Sigmoid colon (tissue), 6 donors: ENCODE measurements at regions not wholly inside any gene's neighbourhood (a gene's known extent, or its start where the extent isn't known, plus 50 kb on each side); places are given as distances from the start of the nearest gene placed in this dataset.

ENCODE experiments used
- DNase-seq: peaks from one replicate; pipeline ENCODE4 v3.0.0-alpha.2; 2019
- H3K27ac ChIP-seq, 4 donors: fragments of 200-600 bp; sonication (generic); one replicate each; pipeline ENCODE4 v1.5.1; 2016 to 2019; ENCODE audit warnings: mild to moderate bottlenecking in 1 of 4
- H3K27me3 ChIP-seq, 3 donors: fragments of 200-600 bp; sonication (generic); one replicate each; pipeline ENCODE4 v1.5.1; 2019; ENCODE audit warnings: mild to moderate bottlenecking in 1 of 3
- H3K36me3 ChIP-seq, 4 donors: fragments of 200-600 bp; sonication (generic); one replicate each; pipeline ENCODE4 v1.5.1; 2016 to 2019
- H3K4me1 ChIP-seq, 4 donors: fragments of 200-600 bp; sonication (generic); one replicate each; pipeline ENCODE4 v1.5.1; 2017 to 2019
- H3K4me3 ChIP-seq, 4 donors: fragments of 200-600 bp; sonication (generic); one replicate each; pipeline ENCODE4 v1.5.1; 2017 to 2019; ENCODE audit warnings: mild to moderate bottlenecking in 2 of 4, moderate library complexity in 1 of 4
- H3K9me3 ChIP-seq, 4 donors: fragments of 200-600 bp in 3 of 4; sonication (generic) in 3 of 4; one replicate each; pipeline versions ENCODE4 v1.5.1 to v1.6.1; 2013 to 2019
- EP300 ChIP-seq, 4 donors: sonication (generic); formaldehyde crosslinking; IDR thresholded peaks; one replicate each; pipeline ENCODE4 v1.6.1; 2017; ENCODE audit warnings: antibody characterized with exemption in 4 of 4
- POLR2A ChIP-seq, 2 donors: fragments of 450-650 bp; IDR thresholded peaks; one replicate each; pipeline ENCODE4 v1.6.1; 2016; ENCODE audit warnings: antibody characterized with exemption in 2 of 2, mild to moderate bottlenecking in 2 of 2, moderate library complexity in 2 of 2
- POLR2AphosphoS5 ChIP-seq, 4 donors: sonication (generic); formaldehyde crosslinking; IDR thresholded peaks; one replicate each; pipeline ENCODE4 v1.6.1; 2017; ENCODE audit warnings: antibody characterized with exemption in 4 of 4
- WGBS, 2 donors: extraction: QIAGEN DNeasy Blood & Tissue Kit; methylation state at CpG; one replicate each; pipeline ENCODE4 v1.1.7; 2013; 5-methylcytosine and 5-hydroxymethylcytosine counted together
- intact Hi-C: fragments of 100-400 bp; cut with DNase I; formaldehyde crosslinking; loops from one replicate; pipeline ENCODE4 v1.15.1; 2023
- TF ChIP-seq, protein P1 (sequence below), 4 experiments: fragments of 450-650 bp in 3 of 4; fragments of 200-600 bp in 1 of 4; IDR thresholded peaks; one replicate each; pipeline ENCODE4 v1.5.1; 2016 to 2019; ENCODE audit warnings: antibody characterized with exemption in 4 of 4, mild to moderate bottlenecking in 3 of 4, moderate library complexity in 2 of 4
- donor health status: healthy with polysubstance abuse.
- donor health status: healthy.

- TF ChIP-seq, protein P1, sequence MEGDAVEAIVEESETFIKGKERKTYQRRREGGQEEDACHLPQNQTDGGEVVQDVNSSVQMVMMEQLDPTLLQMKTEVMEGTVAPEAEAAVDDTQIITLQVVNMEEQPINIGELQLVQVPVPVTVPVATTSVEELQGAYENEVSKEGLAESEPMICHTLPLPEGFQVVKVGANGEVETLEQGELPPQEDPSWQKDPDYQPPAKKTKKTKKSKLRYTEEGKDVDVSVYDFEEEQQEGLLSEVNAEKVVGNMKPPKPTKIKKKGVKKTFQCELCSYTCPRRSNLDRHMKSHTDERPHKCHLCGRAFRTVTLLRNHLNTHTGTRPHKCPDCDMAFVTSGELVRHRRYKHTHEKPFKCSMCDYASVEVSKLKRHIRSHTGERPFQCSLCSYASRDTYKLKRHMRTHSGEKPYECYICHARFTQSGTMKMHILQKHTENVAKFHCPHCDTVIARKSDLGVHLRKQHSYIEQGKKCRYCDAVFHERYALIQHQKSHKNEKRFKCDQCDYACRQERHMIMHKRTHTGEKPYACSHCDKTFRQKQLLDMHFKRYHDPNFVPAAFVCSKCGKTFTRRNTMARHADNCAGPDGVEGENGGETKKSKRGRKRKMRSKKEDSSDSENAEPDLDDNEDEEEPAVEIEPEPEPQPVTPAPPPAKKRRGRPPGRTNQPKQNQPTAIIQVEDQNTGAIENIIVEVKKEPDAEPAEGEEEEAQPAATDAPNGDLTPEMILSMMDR (IDR thresholded peaks at IDR 0.05): no peak
- TF ChIP-seq POLR2AphosphoS5 (IDR thresholded peaks at IDR 0.05) (no peak), EP300 (IDR thresholded peaks at IDR 0.05) (no peak), POLR2A (IDR thresholded peaks at IDR 0.05) (no peak)
- H3K9me3 ChIP-seq: no peaks in the 10 kb centered on the region
- H3K27ac ChIP-seq: no peak overlapping the region
- no peaks in the 10 kb centered on the region for H3K36me3 ChIP-seq
- no peak for DNase-seq
- no peak overlapping the region for H3K4me3 ChIP-seq
- intact Hi-C loops: no loop called here
- no peaks in the 10 kb centered on the region for H3K4me1 ChIP-seq
- H3K27me3 ChIP-seq: no peaks in the 10 kb centered on the region
- WGBS, 2 donors: 78 to 79% methylated on average over 5 of the region's 5 CpGs
Measured at GRCh38 chr4:27327421-27328181, 467.0 kb downstream of the STIM2 start.

GRCh38 chr4:27338530-27338929, 477.9 kb downstream of the STIM2 start:
- TF ChIP-seq POLR2AphosphoS5 (IDR thresholded peaks at IDR 0.05) (no peak), EP300 (IDR thresholded peaks at IDR 0.05) (no peak), POLR2A (IDR thresholded peaks at IDR 0.05) (no peak)
- TF ChIP-seq, protein P1 (IDR thresholded peaks at IDR 0.05): no peak
- H3K4me1 ChIP-seq: no peaks in the 10 kb centered on the region
- H3K36me3 ChIP-seq: no peaks in the 10 kb centered on the region
- 92 to 93% methylated on average over 3 of the region's 3 CpGs for WGBS, 2 donors
- H3K27ac ChIP-seq: no peak overlapping the region
- intact Hi-C loops: no loop called here
- no peak overlapping the region for H3K4me3 ChIP-seq
- no peaks in the 10 kb centered on the region for H3K27me3 ChIP-seq
- DNase-seq: no peak
- no peaks in the 10 kb centered on the region for H3K9me3 ChIP-seq

DNA sequence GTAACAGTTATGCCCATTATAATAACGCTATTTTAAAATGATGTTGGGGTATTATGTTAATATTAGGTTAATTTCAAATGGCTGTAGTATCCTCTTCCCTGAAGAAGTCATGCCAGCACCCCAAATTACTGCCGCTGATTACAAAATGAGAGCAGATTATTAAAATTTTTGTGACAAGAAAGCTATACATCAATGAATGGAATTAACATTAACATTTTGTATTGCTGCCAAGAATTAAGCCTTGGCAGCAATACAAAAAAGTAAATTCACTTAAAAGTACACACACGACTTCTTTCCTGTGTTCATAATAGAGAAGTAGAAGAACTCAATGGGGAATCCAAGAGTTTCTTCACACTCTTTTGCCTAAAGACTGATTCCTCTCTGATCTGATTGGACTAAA, 482.8 kb downstream of the STIM2 start:
- H3K4me3 ChIP-seq: no peak overlapping the region
- no peak for TF ChIP-seq POLR2AphosphoS5 (IDR thresholded peaks at IDR 0.05)
- TF ChIP-seq, protein P1 (IDR thresholded peaks at IDR 0.05): no peak
- no peak for TF ChIP-seq EP300 (IDR thresholded peaks at IDR 0.05)
- no peak for TF ChIP-seq POLR2A (IDR thresholded peaks at IDR 0.05)
- no peaks in the 10 kb centered on the region for H3K9me3 ChIP-seq
- no peak overlapping the region for H3K27ac ChIP-seq
- no peaks in the 10 kb centered on the region for H3K4me1 ChIP-seq
- no peaks in the 10 kb centered on the region for H3K27me3 ChIP-seq
- 55 to 65% methylated on average over 3 of the region's 3 CpGs for WGBS, 2 donors
- intact Hi-C loops: no loop called here
- H3K36me3 ChIP-seq: no peaks in the 10 kb centered on the region
- DNase-seq: no peak

DNA sequence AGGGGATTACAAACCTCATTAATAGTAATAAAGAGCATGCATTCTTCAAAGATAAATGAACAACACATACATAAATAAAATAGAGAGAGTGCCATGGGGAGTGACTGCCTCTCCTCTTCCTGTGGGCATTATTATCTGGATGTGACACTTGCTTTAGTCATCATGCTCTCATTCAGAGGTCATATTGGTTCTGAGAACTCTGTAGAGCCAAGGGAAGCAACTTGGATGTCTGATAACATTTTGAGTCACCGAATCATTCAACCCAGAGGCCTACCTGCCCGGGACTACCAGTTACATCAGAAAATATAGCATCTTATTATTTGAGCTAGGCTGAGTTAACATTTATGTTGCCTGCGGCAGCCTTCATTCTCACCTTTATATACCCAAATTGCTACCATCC, 489.5 kb downstream of the STIM2 start:
- TF ChIP-seq EP300 (IDR thresholded peaks at IDR 0.05) (no peak), POLR2A (IDR thresholded peaks at IDR 0.05) (no peak), POLR2AphosphoS5 (IDR thresholded peaks at IDR 0.05) (no peak)
- TF ChIP-seq, protein P1 (IDR thresholded peaks at IDR 0.05): no peak
- H3K4me3 ChIP-seq: no peak overlapping the region
- no peaks in the 10 kb centered on the region for H3K9me3 ChIP-seq
- H3K4me1 ChIP-seq: no peaks in the 10 kb centered on the region
- intact Hi-C loops: loop anchor here (10.0 kb wide), 1 partner anchor 305 kb away; no protein-coding TSS in a partner anchor
- no peak overlapping the region for H3K27ac ChIP-seq
- WGBS, 2 donors: 85 to 86% methylated on average over 3 of the region's 3 CpGs
- H3K36me3 ChIP-seq: no peaks in the 10 kb centered on the region
- no peak for DNase-seq
- no peaks in the 10 kb centered on the region for H3K27me3 ChIP-seq
